ENCODE measurements at regions not wholly inside any gene's neighbourhood (a gene's known extent, or its start where the extent isn't known, plus 50 kb on each side); places are given as distances from the start of the nearest gene placed in this dataset.

- no peak for TF ChIP-seq SRF (IDR thresholded peaks at IDR 0.05; ENCODE audit: low read depth, low read length)
Measured at GRCh38 chr2:20538308-20539132, 91.6 kb downstream of the RHOB start (continued).
